CD4-positive, alpha-beta T cell (primary cell): ENCODE measurements at regions not wholly inside any gene's neighbourhood (a gene's known extent, or its start where the extent isn't known, plus 50 kb on each side); places are given as distances from the start of the nearest gene placed in this dataset.

Experiments used
- ATAC-seq: fragments of 200-7000 bp; cut with Tn5 transposase; one replicate; pipeline ENCODE4 v1.10.0; 2022; ENCODE audit warnings: mild to moderate bottlenecking; ENCODE audit not compliant: poor library complexity
- CTCF ChIA-PET: fragments of 350-600 bp; sonication (Branson Sonifier 250); formaldehyde crosslinking; loops from one replicate; lab custom pipeline; 2021; ENCODE audit warnings: antibody characterized with exemption, inconsistent platforms; lab: Charles Lee
- POLR2A ChIA-PET: fragments of 350-600 bp; sonication (Branson Sonifier 250); formaldehyde crosslinking; loops from one replicate; lab custom pipeline; 2021; ENCODE audit warnings: antibody characterized with exemption, inconsistent platforms; lab: Charles Lee
- DNase-seq, 14 experiments: peaks; one replicate each; pipeline ENCODE4 v3.0.0-alpha.2; 2013 to 2020; ENCODE audit warnings: mixed read lengths in 2 of 14
- H3K27ac ChIP-seq, 2 donors: one replicate each; pipeline versions ENCODE4 v1.5.1 to v1.7.0; 2013; ENCODE audit warnings: low read length in 2 of 2, low read depth in 1 of 2, mild to moderate bottlenecking in 1 of 2
- H3K27me3 ChIP-seq, 2 experiments: 1 replicate in 1 of 2; 2 replicates in 1 of 2; pipeline versions ENCODE4 v1.6.1 to v1.7.0; 2013; ENCODE audit warnings: low read length in 2 of 2, control low read depth in 1 of 2, mild to moderate bottlenecking in 1 of 2, moderate library complexity in 1 of 2; ENCODE audit not compliant: insufficient read depth in 2 of 2, control insufficient read depth in 1 of 2
- H3K36me3 ChIP-seq: one replicate; pipeline ENCODE4 v1.6.1; 2013; ENCODE audit warnings: low read length, control low read depth; ENCODE audit not compliant: insufficient read depth
- H3K4me1 ChIP-seq: one replicate; pipeline ENCODE4 v1.6.1; 2013; ENCODE audit warnings: low read length, control low read depth; ENCODE audit not compliant: insufficient read depth
- H3K4me3 ChIP-seq: one replicate; pipeline ENCODE4 v1.5.1; 2013; ENCODE audit warnings: mild to moderate bottlenecking, low read length, moderate library complexity
- H3K9me3 ChIP-seq, 2 experiments: 1 replicate in 1 of 2; 2 replicates in 1 of 2; pipeline versions ENCODE4 v1.6.1 to v1.7.0; 2013; ENCODE audit warnings: low read length in 2 of 2, mild to moderate bottlenecking in 2 of 2, control low read depth in 1 of 2, moderate library complexity in 1 of 2; ENCODE audit not compliant: control insufficient read depth in 1 of 2, insufficient read depth in 1 of 2
- H3K27ac Mint-ChIP-seq: one replicate; pipeline ENCODE4 v1.8.0; 2020; ENCODE audit warnings: mixed read lengths
- H3K27me3 Mint-ChIP-seq: one replicate; pipeline ENCODE4 v1.8.0; 2021; ENCODE audit warnings: mixed read lengths
- H3K36me3 Mint-ChIP-seq: one replicate; pipeline ENCODE4 v1.8.0; 2021; ENCODE audit warnings: low read depth, mixed read lengths
- H3K4me1 Mint-ChIP-seq: one replicate; pipeline ENCODE4 v1.8.0; 2021; ENCODE audit warnings: low read depth, mixed read lengths
- H3K4me3 Mint-ChIP-seq: one replicate; pipeline ENCODE4 v1.8.0; 2020; ENCODE audit warnings: mild to moderate bottlenecking, mixed read lengths
- H3K9me3 Mint-ChIP-seq: one replicate; pipeline ENCODE4 v1.8.0; 2020; ENCODE audit warnings: mixed read lengths
- intact Hi-C, 2 experiments: fragments of 100-400 bp; cut with DNase I in 1 of 2; cut with micrococcal nuclease in 1 of 2; formaldehyde crosslinking; loops; one replicate each; pipeline versions ENCODE4 v1.15.1 to v1.9.0; 2023 to 2025; cut with DNase I, micrococcal nuclease
- TF ChIP-seq, protein P1 (sequence below): fragments of 200-600 bp; IDR thresholded peaks from one replicate; pipeline ENCODE4 v1.8.0; 2022; ENCODE audit warnings: antibody characterized with exemption, mild to moderate bottlenecking

DNA sequence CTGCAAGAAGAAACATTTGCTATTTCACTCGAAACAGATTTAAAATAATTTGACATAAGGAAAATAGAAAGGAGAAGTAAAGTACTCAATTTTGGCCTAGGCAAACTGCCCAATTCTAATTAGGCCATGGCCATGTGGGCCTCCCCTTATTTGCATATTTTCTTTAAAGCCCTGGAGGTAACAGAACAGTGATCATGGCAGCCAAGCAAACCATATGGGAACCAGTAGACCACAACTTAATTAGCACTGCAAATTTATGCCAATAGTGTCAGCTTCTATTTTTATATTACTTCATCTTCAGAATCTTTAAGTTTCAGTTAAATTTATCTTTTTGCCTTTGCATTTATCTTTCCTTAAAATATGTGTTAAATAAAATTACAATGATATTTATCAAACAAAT lies 63.3 kb upstream of the THSD7A start:
- Mint-ChIP-seq H3K36me3 (no peaks in the 10 kb centered on the region), H3K4me1 (no peaks in the 10 kb centered on the region), H3K27me3 (no peaks in the 10 kb centered on the region), H3K27ac (no peak overlapping the region), H3K9me3 (no peaks in the 10 kb centered on the region), H3K4me3 (no peak overlapping the region)
- ChIA-PET CTCF (no interaction called here), POLR2A (no interaction called here)
- TF ChIP-seq, protein P1, sequence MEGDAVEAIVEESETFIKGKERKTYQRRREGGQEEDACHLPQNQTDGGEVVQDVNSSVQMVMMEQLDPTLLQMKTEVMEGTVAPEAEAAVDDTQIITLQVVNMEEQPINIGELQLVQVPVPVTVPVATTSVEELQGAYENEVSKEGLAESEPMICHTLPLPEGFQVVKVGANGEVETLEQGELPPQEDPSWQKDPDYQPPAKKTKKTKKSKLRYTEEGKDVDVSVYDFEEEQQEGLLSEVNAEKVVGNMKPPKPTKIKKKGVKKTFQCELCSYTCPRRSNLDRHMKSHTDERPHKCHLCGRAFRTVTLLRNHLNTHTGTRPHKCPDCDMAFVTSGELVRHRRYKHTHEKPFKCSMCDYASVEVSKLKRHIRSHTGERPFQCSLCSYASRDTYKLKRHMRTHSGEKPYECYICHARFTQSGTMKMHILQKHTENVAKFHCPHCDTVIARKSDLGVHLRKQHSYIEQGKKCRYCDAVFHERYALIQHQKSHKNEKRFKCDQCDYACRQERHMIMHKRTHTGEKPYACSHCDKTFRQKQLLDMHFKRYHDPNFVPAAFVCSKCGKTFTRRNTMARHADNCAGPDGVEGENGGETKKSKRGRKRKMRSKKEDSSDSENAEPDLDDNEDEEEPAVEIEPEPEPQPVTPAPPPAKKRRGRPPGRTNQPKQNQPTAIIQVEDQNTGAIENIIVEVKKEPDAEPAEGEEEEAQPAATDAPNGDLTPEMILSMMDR = no peak
- intact Hi-C loops = no loop called here
- Histone ChIP-seq H3K27me3 (no peaks in the 10 kb centered on the region), H3K36me3 (no peaks in the 10 kb centered on the region), H3K9me3 (no peaks in the 10 kb centered on the region), H3K4me1 (no peaks in the 10 kb centered on the region), H3K27ac (no peak overlapping the region), H3K4me3 (no peak overlapping the region)
- DNase-seq = no peak
- no peak for ATAC-seq

- Mint-ChIP-seq H3K4me3 (no peak overlapping the region), H3K27ac (no peak overlapping the region), H3K36me3 (no peaks in the 10 kb centered on the region), H3K4me1 (no peaks in the 10 kb centered on the region), H3K27me3 (no peaks in the 10 kb centered on the region), H3K9me3 (no peaks in the 10 kb centered on the region)
- Histone ChIP-seq H3K4me3 (no peak overlapping the region), H3K27ac (no peak overlapping the region), H3K36me3 (no peaks in the 10 kb centered on the region), H3K4me1 (no peaks in the 10 kb centered on the region), H3K27me3 (no peaks in the 10 kb centered on the region), H3K9me3 (no peaks in the 10 kb centered on the region)
- no peak for DNase-seq
- ATAC-seq = no peak
- intact Hi-C loops = no loop called here
- POLR2A ChIA-PET = no interaction called here
- TF ChIP-seq, protein P1 = no peak
- CTCF ChIA-PET = no interaction called here
Measured at GRCh38 chr7:11896663-11897062, 64.7 kb upstream of the THSD7A start.

- Histone ChIP-seq H3K9me3 (no peaks in the 10 kb centered on the region), H3K27ac (no peak overlapping the region), H3K4me1 (no peaks in the 10 kb centered on the region), H3K36me3 (no peaks in the 10 kb centered on the region), H3K4me3 (no peak overlapping the region), H3K27me3 (no peaks in the 10 kb centered on the region)
- no peaks in the 10 kb centered on the region for H3K4me1 Mint-ChIP-seq
- ATAC-seq (no peak), DNase-seq (no peak)
- H3K36me3 Mint-ChIP-seq = no peaks in the 10 kb centered on the region
- no peak overlapping the region for H3K27ac Mint-ChIP-seq
- H3K4me3 Mint-ChIP-seq = no peak overlapping the region
- TF ChIP-seq, protein P1 = no peak
- ChIA-PET POLR2A (no interaction called here), CTCF (no interaction called here)
- H3K9me3 Mint-ChIP-seq = no peaks in the 10 kb centered on the region
- intact Hi-C loops = no loop called here
- no peaks in the 10 kb centered on the region for H3K27me3 Mint-ChIP-seq
Measured at GRCh38 chr7:11899247-11899646, 67.2 kb upstream of the THSD7A start.
